ENCODE measurements at regions not wholly inside any gene's neighbourhood (a gene's known extent, or its start where the extent isn't known, plus 50 kb on each side); places are given as distances from the start of the nearest gene placed in this dataset.

GRCh38 chr1:96187020-96187419, 534.6 kb upstream of the PTBP2 start:
- TF ChIP-seq, protein P1, sequence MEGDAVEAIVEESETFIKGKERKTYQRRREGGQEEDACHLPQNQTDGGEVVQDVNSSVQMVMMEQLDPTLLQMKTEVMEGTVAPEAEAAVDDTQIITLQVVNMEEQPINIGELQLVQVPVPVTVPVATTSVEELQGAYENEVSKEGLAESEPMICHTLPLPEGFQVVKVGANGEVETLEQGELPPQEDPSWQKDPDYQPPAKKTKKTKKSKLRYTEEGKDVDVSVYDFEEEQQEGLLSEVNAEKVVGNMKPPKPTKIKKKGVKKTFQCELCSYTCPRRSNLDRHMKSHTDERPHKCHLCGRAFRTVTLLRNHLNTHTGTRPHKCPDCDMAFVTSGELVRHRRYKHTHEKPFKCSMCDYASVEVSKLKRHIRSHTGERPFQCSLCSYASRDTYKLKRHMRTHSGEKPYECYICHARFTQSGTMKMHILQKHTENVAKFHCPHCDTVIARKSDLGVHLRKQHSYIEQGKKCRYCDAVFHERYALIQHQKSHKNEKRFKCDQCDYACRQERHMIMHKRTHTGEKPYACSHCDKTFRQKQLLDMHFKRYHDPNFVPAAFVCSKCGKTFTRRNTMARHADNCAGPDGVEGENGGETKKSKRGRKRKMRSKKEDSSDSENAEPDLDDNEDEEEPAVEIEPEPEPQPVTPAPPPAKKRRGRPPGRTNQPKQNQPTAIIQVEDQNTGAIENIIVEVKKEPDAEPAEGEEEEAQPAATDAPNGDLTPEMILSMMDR (conservative IDR thresholded peaks at IDR 0.05), result no peak
- no peak for TF ChIP-seq EZH2 (IDR thresholded peaks at IDR 0.05; ENCODE audit: low read depth)

Measured in PC-9 (cell line).